Adrenal gland (tissue), 5 donors: ENCODE measurements at regions not wholly inside any gene's neighbourhood (a gene's known extent, or its start where the extent isn't known, plus 50 kb on each side); places are given as distances from the start of the nearest gene placed in this dataset.

Source experiments
- POLR2A ChIP-seq, 2 donors: fragments of 450-650 bp; IDR thresholded peaks; one replicate each; pipeline ENCODE4 v1.6.1; 2017; ENCODE audit warnings: antibody characterized with exemption in 2 of 2, mild to moderate bottlenecking in 2 of 2, moderate library complexity in 1 of 2
- TF ChIP-seq, protein P1 (sequence below), 6 experiments: fragments of 450-650 bp in 4 of 6; fragments of 200-600 bp in 2 of 6; sonication (generic) in 1 of 6; IDR thresholded peaks; 1 replicate in 5 of 6; 2 replicates in 1 of 6; pipeline versions ENCODE4 v1.5.1 to v1.8.0; 2016 to 2021; ENCODE audit warnings: antibody characterized with exemption in 6 of 6, mild to moderate bottlenecking in 2 of 6, moderate library complexity in 1 of 6
- donor health status: DM: no; HTN: no; CAD: no.

GRCh38 chr10:4522296-4523000 lies 303.6 kb upstream of the AKR1E2 start:
- no peak for TF ChIP-seq POLR2A (IDR thresholded peaks at IDR 0.05)
- TF ChIP-seq, protein P1, sequence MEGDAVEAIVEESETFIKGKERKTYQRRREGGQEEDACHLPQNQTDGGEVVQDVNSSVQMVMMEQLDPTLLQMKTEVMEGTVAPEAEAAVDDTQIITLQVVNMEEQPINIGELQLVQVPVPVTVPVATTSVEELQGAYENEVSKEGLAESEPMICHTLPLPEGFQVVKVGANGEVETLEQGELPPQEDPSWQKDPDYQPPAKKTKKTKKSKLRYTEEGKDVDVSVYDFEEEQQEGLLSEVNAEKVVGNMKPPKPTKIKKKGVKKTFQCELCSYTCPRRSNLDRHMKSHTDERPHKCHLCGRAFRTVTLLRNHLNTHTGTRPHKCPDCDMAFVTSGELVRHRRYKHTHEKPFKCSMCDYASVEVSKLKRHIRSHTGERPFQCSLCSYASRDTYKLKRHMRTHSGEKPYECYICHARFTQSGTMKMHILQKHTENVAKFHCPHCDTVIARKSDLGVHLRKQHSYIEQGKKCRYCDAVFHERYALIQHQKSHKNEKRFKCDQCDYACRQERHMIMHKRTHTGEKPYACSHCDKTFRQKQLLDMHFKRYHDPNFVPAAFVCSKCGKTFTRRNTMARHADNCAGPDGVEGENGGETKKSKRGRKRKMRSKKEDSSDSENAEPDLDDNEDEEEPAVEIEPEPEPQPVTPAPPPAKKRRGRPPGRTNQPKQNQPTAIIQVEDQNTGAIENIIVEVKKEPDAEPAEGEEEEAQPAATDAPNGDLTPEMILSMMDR (IDR thresholded peaks at IDR 0.05), result no peak
